OCI-LY3 (cell line): ENCODE measurements at regions not wholly inside any gene's neighbourhood (a gene's known extent, or its start where the extent isn't known, plus 50 kb on each side); places are given as distances from the start of the nearest gene placed in this dataset.

ENCODE experiments used
- CTCF ChIP-seq: fragments of 200-600, 300-600 bp; sonication (generic); IDR thresholded peaks from 2 replicates; pipeline ENCODE4 v1.5.1; 2014; ENCODE audit warnings: antibody characterized with exemption, low read length, low read depth
- EZH2phosphoT487 ChIP-seq: fragments of 200-600 bp; shearing (Covaris generic); IDR thresholded peaks from 2 replicates; pipeline ENCODE4 v1.6.1; 2018; ENCODE audit warnings: antibody characterized with exemption, mixed run types, low read depth

- TF ChIP-seq CTCF (no peak), EZH2phosphoT487 (no peak)
These were observed 109.0 kb upstream of the PRKCQ start for GRCh38 chr10:6689036-6689435.
